DND-41 (cell line): ENCODE measurements at regions not wholly inside any gene's neighbourhood (a gene's known extent, or its start where the extent isn't known, plus 50 kb on each side); places are given as distances from the start of the nearest gene placed in this dataset.
A peak's percentile ranks its signal among the peaks of the same experiment; 100 is the strongest.

ENCODE experiments used
- ATAC-seq: fragments of 200-7000 bp; cut with Tn5 transposase; 3 replicates; pipeline ENCODE4 v1.9.1; 2021; ENCODE audit warnings: low read depth; ENCODE audit not compliant: insufficient read depth
- DNase-seq: peaks from one replicate; pipeline ENCODE4 v3.0.0-alpha.2; 2020
- H2AFZ ChIP-seq: 2 replicates; pipeline ENCODE4 v1.6.0; 2012; ENCODE audit warnings: low read depth, low read length
- H3K27ac ChIP-seq: 2 replicates; pipeline ENCODE4 v1.5.1; 2012; ENCODE audit warnings: low read length, inconsistent platforms
- H3K27me3 ChIP-seq: fragments of 200-600 bp; sonication (generic); 2 replicates; pipeline ENCODE4 v1.6.0; 2012; ENCODE audit warnings: low read length, mild to moderate bottlenecking, inconsistent platforms; ENCODE audit not compliant: insufficient read depth, poor library complexity
- H3K36me3 ChIP-seq: 2 replicates; pipeline ENCODE4 v1.5.1; 2012; ENCODE audit warnings: low read length, inconsistent platforms; ENCODE audit not compliant: insufficient read depth
- H3K4me1 ChIP-seq: 2 replicates; pipeline ENCODE4 v1.5.1; 2012; ENCODE audit warnings: mild to moderate bottlenecking, low read length; ENCODE audit not compliant: insufficient read depth
- H3K4me2 ChIP-seq: 2 replicates; pipeline ENCODE4 v1.6.0; 2012; ENCODE audit warnings: mild to moderate bottlenecking, moderate library complexity, low read length, inconsistent platforms; ENCODE audit not compliant: insufficient read depth
- H3K4me3 ChIP-seq, 2 experiments: fragments of 200-600 bp in 1 of 2; shearing (Covaris generic) in 1 of 2; 2 replicates each; pipeline ENCODE4 v1.5.1; 2012 to 2016; ENCODE audit warnings: inconsistent platforms in 2 of 2, low read length in 2 of 2, mild to moderate bottlenecking in 2 of 2, low read depth in 1 of 2, moderate library complexity in 1 of 2
- H3K79me2 ChIP-seq: 2 replicates; pipeline ENCODE4 v1.6.0; 2012; ENCODE audit warnings: low read length, inconsistent platforms; ENCODE audit not compliant: insufficient read depth
- H3K9ac ChIP-seq: 2 replicates; pipeline ENCODE4 v1.6.0; 2012; ENCODE audit warnings: low read depth, mild to moderate bottlenecking, inconsistent platforms, low read length, moderate library complexity
- H3K9me3 ChIP-seq: 2 replicates; pipeline ENCODE4 v1.5.1; 2012; ENCODE audit warnings: low read length, moderate library complexity, mild to moderate bottlenecking, inconsistent platforms; ENCODE audit not compliant: insufficient read depth, severe bottlenecking
- H4K20me1 ChIP-seq: 2 replicates; pipeline ENCODE4 v1.6.0; 2012; ENCODE audit warnings: low read length; ENCODE audit not compliant: insufficient read depth
- EZH2 ChIP-seq: IDR thresholded peaks from 3 replicates; pipeline ENCODE4 v1.6.1; 2012; ENCODE audit warnings: borderline replicate concordance, low read depth, mild to moderate bottlenecking, moderate library complexity, low read length, inconsistent platforms; ENCODE audit not compliant: severe bottlenecking
- TF ChIP-seq, protein P1 (sequence below): IDR thresholded peaks from 2 replicates; pipeline ENCODE4 v1.5.1; 2012; ENCODE audit warnings: borderline replicate concordance, low read length, moderate library complexity, mild to moderate bottlenecking; ENCODE audit not compliant: poor library complexity, severe bottlenecking; ENCODE audit errors: extremely low read depth

GRCh38 chr2:61700464-61700863, 153.4 kb downstream of the FAM161A start:
- Histone ChIP-seq H3K36me3 (no peaks in the 10 kb centered on the region), H3K4me2 (no peak overlapping the region), H3K9ac (no peak overlapping the region), H2AFZ (no peak overlapping the region), H3K9me3 (no peaks in the 10 kb centered on the region), H4K20me1 (no peaks in the 10 kb centered on the region), H3K4me3 (no peak overlapping the region), H3K27me3 (no peaks in the 10 kb centered on the region), H3K4me1 (no peaks in the 10 kb centered on the region), H3K79me2 (no peaks in the 10 kb centered on the region), H3K27ac (no peak overlapping the region)
- TF ChIP-seq EZH2, result no peak
- TF ChIP-seq, protein P1, sequence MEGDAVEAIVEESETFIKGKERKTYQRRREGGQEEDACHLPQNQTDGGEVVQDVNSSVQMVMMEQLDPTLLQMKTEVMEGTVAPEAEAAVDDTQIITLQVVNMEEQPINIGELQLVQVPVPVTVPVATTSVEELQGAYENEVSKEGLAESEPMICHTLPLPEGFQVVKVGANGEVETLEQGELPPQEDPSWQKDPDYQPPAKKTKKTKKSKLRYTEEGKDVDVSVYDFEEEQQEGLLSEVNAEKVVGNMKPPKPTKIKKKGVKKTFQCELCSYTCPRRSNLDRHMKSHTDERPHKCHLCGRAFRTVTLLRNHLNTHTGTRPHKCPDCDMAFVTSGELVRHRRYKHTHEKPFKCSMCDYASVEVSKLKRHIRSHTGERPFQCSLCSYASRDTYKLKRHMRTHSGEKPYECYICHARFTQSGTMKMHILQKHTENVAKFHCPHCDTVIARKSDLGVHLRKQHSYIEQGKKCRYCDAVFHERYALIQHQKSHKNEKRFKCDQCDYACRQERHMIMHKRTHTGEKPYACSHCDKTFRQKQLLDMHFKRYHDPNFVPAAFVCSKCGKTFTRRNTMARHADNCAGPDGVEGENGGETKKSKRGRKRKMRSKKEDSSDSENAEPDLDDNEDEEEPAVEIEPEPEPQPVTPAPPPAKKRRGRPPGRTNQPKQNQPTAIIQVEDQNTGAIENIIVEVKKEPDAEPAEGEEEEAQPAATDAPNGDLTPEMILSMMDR, result no peak
- ATAC-seq (no peak), DNase-seq (no peak)

- H3K4me2 ChIP-seq, result peak overlapping the region; percentile 81
- DNase-seq, result peak; percentile 68
- H3K79me2 ChIP-seq, result no peaks in the 10 kb centered on the region
- peak overlapping the region; percentile 81 for H2AFZ ChIP-seq
- H3K4me3 ChIP-seq, result peak overlapping the region; percentile 21 to 76; a peak in 3 of 4 replicates
- no peak overlapping the region for H3K27ac ChIP-seq
- no peaks in the 10 kb centered on the region for H4K20me1 ChIP-seq
- no peaks in the 10 kb centered on the region for H3K9me3 ChIP-seq
- H3K9ac ChIP-seq, result peak overlapping the region; percentile 47
- no peaks in the 10 kb centered on the region for H3K36me3 ChIP-seq
- H3K27me3 ChIP-seq, result no peaks in the 10 kb centered on the region
- peak; percentile 82 for ATAC-seq
- TF ChIP-seq, protein P1, result peak; percentile 59
- no peak for TF ChIP-seq EZH2
- H3K4me1 ChIP-seq, result peaks cover 15% of the 10 kb centered on the region
Observed at GRCh38 chr2:61694312-61695274, 156.4 kb upstream of the XPO1 start.

GRCh38 chr2:61693744-61694143, 155.6 kb upstream of the XPO1 start:
- TF ChIP-seq, protein P1, result no peak
- no peak for TF ChIP-seq EZH2
- Histone ChIP-seq H3K4me3 (peak overlapping the region in 1 of 2 experiments; percentile 76; a peak in 1 of 4 replicates), H3K36me3 (no peaks in the 10 kb centered on the region), H3K79me2 (no peaks in the 10 kb centered on the region), H3K9me3 (no peaks in the 10 kb centered on the region), H3K9ac (no peak overlapping the region; the same call in 1 of the 2 replicates), H3K4me2 (peak overlapping the region; percentile 81), H3K4me1 (peaks cover 15% of the 10 kb centered on the region), H2AFZ (peak overlapping the region; percentile 81), H3K27me3 (no peaks in the 10 kb centered on the region), H4K20me1 (no peaks in the 10 kb centered on the region), H3K27ac (no peak overlapping the region)
- ATAC-seq (no peak), DNase-seq (no peak)
